ENCODE measurements at regions not wholly inside any gene's neighbourhood (a gene's known extent, or its start where the extent isn't known, plus 50 kb on each side); places are given as distances from the start of the nearest gene placed in this dataset.
"Not testable (repeated sequence)": the region's sequence is repeated elsewhere in the genome, so short reads cannot be mapped to it uniquely, and the experiment has no call there.

- DNase-seq (ENCODE audit: low read depth) = no peak
- no peak overlapping the region for H3K4me3 ChIP-seq (ENCODE audit: control insufficient read depth, low read depth, low read length)
- TF ChIP-seq CTCF (conservative IDR thresholded peaks at IDR 0.05; ENCODE audit: control insufficient read depth, insufficient read depth, low read depth, low read length) = no peak
Observed at GRCh38 chr4:92249541-92249940, 54.2 kb upstream of the GRID2 start.

GRCh38 chr4:92251711-92252110 lies 52.1 kb upstream of the GRID2 start:
- no peak for TF ChIP-seq CTCF (conservative IDR thresholded peaks at IDR 0.05; ENCODE audit: control insufficient read depth, insufficient read depth, low read depth, low read length)
- no peak for DNase-seq (ENCODE audit: low read depth)
- no peak overlapping the region for H3K4me3 ChIP-seq (ENCODE audit: control insufficient read depth, low read depth, low read length)

DNA sequence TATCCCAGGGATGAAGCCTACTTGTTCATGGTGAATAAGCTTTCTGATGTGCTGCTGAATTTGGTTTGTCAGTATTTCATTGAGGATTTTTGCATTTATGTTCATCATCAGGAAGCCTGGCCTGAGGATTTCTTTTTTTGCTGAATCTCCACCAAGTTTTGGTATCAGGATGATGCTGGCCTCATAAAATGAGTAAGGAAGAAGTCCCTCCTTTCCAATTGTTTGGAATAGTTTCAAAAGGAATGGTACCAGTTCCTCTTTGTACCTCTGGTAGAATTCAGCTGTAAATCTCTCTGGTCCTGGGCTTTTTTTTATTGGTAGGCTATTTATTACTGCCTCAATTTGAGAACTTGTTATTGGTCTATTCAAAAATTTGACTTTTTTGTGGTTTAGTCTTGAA lies 51.4 kb upstream of the GRID2 start:
- DNase-seq (ENCODE audit: low read depth); H3K4me3 ChIP-seq (ENCODE audit: control insufficient read depth, low read depth, low read length): not testable (repeated sequence)

- TF ChIP-seq CTCF (conservative IDR thresholded peaks at IDR 0.05; ENCODE audit: control insufficient read depth, insufficient read depth, low read depth, low read length) = no peak
- H3K4me3 ChIP-seq (ENCODE audit: control insufficient read depth, low read depth, low read length) = no peak overlapping the region
- no peak for DNase-seq (ENCODE audit: low read depth)
Observed at GRCh38 chr4:92252846-92253245, 50.9 kb upstream of the GRID2 start.

DNA sequence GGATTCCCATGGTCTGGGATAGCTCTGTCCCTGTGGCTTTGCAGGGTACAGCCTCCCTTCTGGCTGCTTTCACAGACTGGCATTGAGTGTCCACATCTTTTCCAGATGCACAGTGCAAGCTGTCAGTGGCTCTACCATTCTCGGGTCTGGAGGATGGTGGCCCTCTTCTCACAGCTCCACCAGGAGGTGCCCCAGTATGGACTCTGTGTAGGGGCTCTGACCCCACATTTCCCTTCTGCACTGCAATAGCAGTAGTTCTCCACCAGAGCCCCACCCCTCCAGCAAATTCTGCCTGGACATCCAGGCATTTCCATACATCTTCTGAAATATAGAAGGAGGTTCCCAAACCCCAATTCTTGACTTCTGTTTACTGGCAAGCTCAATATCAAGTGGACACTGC lies 50.2 kb upstream of the GRID2 start:
- H3K4me3 ChIP-seq (ENCODE audit: control insufficient read depth, low read depth, low read length) = no peak overlapping the region
- no peak for DNase-seq (ENCODE audit: low read depth)
- TF ChIP-seq CTCF (conservative IDR thresholded peaks at IDR 0.05; ENCODE audit: control insufficient read depth, insufficient read depth, low read depth, low read length) = no peak
